ENCODE measurements at regions not wholly inside any gene's neighbourhood (a gene's known extent, or its start where the extent isn't known, plus 50 kb on each side); places are given as distances from the start of the nearest gene placed in this dataset.
"Not testable (repeated sequence)": the region's sequence is repeated elsewhere in the genome, so short reads cannot be mapped to it uniquely, and the experiment has no call there.

DNA sequence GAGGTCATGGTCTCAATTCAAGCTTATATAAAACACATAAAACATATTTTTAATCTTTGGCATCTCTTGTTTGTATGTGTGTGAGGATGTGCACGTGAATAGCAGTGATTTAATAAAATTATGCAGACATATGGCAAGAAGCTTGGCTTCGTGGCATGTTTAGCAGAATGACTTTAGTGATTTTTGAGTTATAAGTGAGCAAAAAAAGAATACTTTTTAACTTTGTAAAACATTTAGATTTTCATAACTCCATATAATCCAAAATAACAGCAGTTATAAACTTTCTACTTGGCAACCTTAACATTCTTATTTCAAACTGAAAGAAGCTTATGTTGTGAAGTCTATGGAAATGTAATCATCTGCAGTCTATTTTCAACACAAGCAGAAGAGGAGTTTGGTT, 120.6 kb downstream of the SLITRK1 start:
- H3K27me3 ChIP-seq (ENCODE audit: insufficient read depth, poor library complexity, severe bottlenecking): no peaks in the 10 kb centered on the region
- no peak overlapping the region for H3K4me3 ChIP-seq (replicated peaks; ENCODE audit: insufficient read depth, low read length)
- H3K27ac ChIP-seq (replicated peaks): no peak overlapping the region
- no peak for DNase-seq (ENCODE audit: low read depth in 1 of 2, low spot score in 1 of 2)
- TF ChIP-seq POLR2AphosphoS5 (IDR thresholded peaks at IDR 0.05; ENCODE audit: low read depth): no peak
- TF ChIP-seq, protein P1, sequence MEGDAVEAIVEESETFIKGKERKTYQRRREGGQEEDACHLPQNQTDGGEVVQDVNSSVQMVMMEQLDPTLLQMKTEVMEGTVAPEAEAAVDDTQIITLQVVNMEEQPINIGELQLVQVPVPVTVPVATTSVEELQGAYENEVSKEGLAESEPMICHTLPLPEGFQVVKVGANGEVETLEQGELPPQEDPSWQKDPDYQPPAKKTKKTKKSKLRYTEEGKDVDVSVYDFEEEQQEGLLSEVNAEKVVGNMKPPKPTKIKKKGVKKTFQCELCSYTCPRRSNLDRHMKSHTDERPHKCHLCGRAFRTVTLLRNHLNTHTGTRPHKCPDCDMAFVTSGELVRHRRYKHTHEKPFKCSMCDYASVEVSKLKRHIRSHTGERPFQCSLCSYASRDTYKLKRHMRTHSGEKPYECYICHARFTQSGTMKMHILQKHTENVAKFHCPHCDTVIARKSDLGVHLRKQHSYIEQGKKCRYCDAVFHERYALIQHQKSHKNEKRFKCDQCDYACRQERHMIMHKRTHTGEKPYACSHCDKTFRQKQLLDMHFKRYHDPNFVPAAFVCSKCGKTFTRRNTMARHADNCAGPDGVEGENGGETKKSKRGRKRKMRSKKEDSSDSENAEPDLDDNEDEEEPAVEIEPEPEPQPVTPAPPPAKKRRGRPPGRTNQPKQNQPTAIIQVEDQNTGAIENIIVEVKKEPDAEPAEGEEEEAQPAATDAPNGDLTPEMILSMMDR (IDR thresholded peaks at IDR 0.05; ENCODE audit: insufficient read depth, low read length): no peak
- TF ChIP-seq SPI1 (IDR thresholded peaks at IDR 0.05; ENCODE audit: borderline replicate concordance, low read depth): no peak
- TF ChIP-seq GABPA (IDR thresholded peaks at IDR 0.05; ENCODE audit: low read depth): no peak
- no peak for TF ChIP-seq REST (IDR thresholded peaks at IDR 0.05; ENCODE audit: insufficient replicate concordance, low read depth)

- not testable (repeated sequence) for H3K4me3 ChIP-seq (replicated peaks; ENCODE audit: insufficient read depth, low read length); H3K27ac ChIP-seq (replicated peaks); H3K27me3 ChIP-seq (ENCODE audit: insufficient read depth, poor library complexity, severe bottlenecking); DNase-seq (ENCODE audit: low read depth in 1 of 2, low spot score in 1 of 2)
Observed at GRCh38 chr13:83755210-83755609, 127.1 kb downstream of the SLITRK1 start.

DNA sequence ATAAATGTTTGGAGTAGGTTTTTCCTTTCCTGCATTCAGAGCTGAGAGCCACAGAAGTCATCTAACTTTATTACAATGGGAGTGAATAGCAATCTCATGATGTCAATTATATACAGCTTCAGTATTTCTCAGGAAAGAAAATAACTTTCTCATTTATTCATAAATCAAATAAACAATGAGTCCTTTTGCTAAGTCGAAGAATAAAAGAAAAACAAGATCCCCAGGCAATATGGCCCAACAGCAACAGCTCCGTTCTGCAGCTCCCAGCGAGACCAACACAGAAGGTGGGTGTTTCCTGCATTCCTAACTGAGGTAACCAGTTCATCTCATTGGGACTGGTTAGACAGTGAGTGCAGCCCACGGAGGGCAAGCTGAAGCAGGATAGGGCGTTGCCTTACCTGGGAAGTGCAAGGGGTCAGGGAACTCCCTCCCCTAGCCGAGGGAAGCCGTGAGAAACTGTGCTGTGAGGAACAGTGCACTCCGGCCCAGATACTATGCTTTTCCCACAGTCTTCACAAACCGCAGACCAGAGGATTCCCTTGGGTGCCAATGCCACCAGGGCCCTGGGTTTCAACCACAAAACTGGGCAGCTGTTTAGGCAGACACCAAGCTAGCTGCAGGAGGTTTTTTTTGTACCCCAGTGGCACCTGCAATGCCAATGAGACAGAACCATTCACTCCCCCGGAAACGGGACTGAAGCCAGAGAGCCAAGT, 128.2 kb downstream of the SLITRK1 start:
- no peak for DNase-seq (ENCODE audit: low read depth in 1 of 2, low spot score in 1 of 2)
- no peak overlapping the region for H3K27ac ChIP-seq (replicated peaks)
- H3K4me3 ChIP-seq (replicated peaks; ENCODE audit: insufficient read depth, low read length): no peak overlapping the region
- no peaks in the 10 kb centered on the region for H3K27me3 ChIP-seq (ENCODE audit: insufficient read depth, poor library complexity, severe bottlenecking)
- TF ChIP-seq, protein P1 (IDR thresholded peaks at IDR 0.05; ENCODE audit: insufficient read depth, low read length): no peak
- TF ChIP-seq POLR2AphosphoS5 (IDR thresholded peaks at IDR 0.05; ENCODE audit: low read depth) (no peak), REST (IDR thresholded peaks at IDR 0.05; ENCODE audit: insufficient replicate concordance, low read depth) (no peak), GABPA (IDR thresholded peaks at IDR 0.05; ENCODE audit: low read depth) (no peak), SPI1 (IDR thresholded peaks at IDR 0.05; ENCODE audit: borderline replicate concordance, low read depth) (no peak)

DNA sequence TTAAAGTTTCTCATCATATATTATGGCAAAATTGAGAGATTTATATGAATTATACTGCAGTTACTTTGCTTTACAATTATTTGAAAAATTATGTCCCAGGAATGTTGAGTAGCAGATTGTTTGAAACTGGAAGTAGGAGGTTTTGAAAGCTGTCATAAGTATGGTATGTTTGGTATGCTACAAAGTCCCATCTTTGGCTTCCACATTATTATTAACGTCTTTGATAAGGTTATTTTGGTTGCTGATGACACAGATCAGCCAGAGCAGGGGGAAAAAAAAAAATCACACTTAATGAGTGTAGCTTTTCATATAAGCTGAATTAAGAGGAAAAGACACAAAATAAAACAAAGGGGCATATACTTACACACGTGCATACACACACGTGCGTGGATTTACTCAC, 130.1 kb downstream of the SLITRK1 start:
- no peaks in the 10 kb centered on the region for H3K27me3 ChIP-seq (ENCODE audit: insufficient read depth, poor library complexity, severe bottlenecking)
- DNase-seq (ENCODE audit: low read depth in 1 of 2, low spot score in 1 of 2): no peak
- H3K27ac ChIP-seq (replicated peaks): no peak overlapping the region
- no peak overlapping the region for H3K4me3 ChIP-seq (replicated peaks; ENCODE audit: insufficient read depth, low read length)
- TF ChIP-seq, protein P1 (IDR thresholded peaks at IDR 0.05; ENCODE audit: insufficient read depth, low read length): no peak
- TF ChIP-seq REST (IDR thresholded peaks at IDR 0.05; ENCODE audit: insufficient replicate concordance, low read depth): no peak
- no peak for TF ChIP-seq SPI1 (IDR thresholded peaks at IDR 0.05; ENCODE audit: borderline replicate concordance, low read depth)
- TF ChIP-seq POLR2AphosphoS5 (IDR thresholded peaks at IDR 0.05; ENCODE audit: low read depth): no peak
- no peak for TF ChIP-seq GABPA (IDR thresholded peaks at IDR 0.05; ENCODE audit: low read depth)

Measured in HL-60 (cell line).